ENCODE measurements at regions not wholly inside any gene's neighbourhood (a gene's known extent, or its start where the extent isn't known, plus 50 kb on each side); places are given as distances from the start of the nearest gene placed in this dataset.

DNA sequence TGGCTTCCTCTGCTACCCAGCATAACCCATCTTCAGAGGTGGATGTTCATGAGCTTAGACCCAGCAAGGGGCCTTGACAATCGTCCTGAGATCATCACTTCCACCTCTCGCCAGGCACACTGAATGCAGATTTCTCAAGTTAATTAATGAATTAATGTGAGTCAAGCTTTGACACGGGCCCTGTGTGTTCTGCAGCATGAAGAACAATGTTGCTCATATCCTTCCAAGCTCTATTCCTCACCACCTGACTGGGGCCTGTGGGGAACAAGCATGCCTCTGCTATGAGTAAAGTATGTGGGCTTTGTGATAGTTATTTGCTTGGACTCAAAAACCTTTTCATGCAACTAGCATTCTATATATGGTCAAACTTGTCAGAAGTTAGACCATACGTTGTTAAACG is 122.0 kb downstream of the SEC16B start:
- Histone ChIP-seq H3K4me3 (replicated peaks; ENCODE audit: insufficient read depth, low read length) (no peak overlapping the region), H3K27me3 (ENCODE audit: insufficient read depth, poor library complexity, severe bottlenecking) (peaks cover 4% of the 10 kb centered on the region), H3K27ac (replicated peaks) (no peak overlapping the region)
- no peak for TF ChIP-seq SPI1 (IDR thresholded peaks at IDR 0.05; ENCODE audit: borderline replicate concordance, low read depth)
- TF ChIP-seq GABPA (IDR thresholded peaks at IDR 0.05; ENCODE audit: low read depth), result no peak
- TF ChIP-seq POLR2AphosphoS5 (IDR thresholded peaks at IDR 0.05; ENCODE audit: low read depth), result no peak
- TF ChIP-seq, protein P1, sequence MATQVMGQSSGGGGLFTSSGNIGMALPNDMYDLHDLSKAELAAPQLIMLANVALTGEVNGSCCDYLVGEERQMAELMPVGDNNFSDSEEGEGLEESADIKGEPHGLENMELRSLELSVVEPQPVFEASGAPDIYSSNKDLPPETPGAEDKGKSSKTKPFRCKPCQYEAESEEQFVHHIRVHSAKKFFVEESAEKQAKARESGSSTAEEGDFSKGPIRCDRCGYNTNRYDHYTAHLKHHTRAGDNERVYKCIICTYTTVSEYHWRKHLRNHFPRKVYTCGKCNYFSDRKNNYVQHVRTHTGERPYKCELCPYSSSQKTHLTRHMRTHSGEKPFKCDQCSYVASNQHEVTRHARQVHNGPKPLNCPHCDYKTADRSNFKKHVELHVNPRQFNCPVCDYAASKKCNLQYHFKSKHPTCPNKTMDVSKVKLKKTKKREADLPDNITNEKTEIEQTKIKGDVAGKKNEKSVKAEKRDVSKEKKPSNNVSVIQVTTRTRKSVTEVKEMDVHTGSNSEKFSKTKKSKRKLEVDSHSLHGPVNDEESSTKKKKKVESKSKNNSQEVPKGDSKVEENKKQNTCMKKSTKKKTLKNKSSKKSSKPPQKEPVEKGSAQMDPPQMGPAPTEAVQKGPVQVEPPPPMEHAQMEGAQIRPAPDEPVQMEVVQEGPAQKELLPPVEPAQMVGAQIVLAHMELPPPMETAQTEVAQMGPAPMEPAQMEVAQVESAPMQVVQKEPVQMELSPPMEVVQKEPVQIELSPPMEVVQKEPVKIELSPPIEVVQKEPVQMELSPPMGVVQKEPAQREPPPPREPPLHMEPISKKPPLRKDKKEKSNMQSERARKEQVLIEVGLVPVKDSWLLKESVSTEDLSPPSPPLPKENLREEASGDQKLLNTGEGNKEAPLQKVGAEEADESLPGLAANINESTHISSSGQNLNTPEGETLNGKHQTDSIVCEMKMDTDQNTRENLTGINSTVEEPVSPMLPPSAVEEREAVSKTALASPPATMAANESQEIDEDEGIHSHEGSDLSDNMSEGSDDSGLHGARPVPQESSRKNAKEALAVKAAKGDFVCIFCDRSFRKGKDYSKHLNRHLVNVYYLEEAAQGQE (IDR thresholded peaks at IDR 0.05; ENCODE audit: insufficient replicate concordance, low read depth), result no peak
- TF ChIP-seq, protein P2, sequence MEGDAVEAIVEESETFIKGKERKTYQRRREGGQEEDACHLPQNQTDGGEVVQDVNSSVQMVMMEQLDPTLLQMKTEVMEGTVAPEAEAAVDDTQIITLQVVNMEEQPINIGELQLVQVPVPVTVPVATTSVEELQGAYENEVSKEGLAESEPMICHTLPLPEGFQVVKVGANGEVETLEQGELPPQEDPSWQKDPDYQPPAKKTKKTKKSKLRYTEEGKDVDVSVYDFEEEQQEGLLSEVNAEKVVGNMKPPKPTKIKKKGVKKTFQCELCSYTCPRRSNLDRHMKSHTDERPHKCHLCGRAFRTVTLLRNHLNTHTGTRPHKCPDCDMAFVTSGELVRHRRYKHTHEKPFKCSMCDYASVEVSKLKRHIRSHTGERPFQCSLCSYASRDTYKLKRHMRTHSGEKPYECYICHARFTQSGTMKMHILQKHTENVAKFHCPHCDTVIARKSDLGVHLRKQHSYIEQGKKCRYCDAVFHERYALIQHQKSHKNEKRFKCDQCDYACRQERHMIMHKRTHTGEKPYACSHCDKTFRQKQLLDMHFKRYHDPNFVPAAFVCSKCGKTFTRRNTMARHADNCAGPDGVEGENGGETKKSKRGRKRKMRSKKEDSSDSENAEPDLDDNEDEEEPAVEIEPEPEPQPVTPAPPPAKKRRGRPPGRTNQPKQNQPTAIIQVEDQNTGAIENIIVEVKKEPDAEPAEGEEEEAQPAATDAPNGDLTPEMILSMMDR (IDR thresholded peaks at IDR 0.05; ENCODE audit: insufficient read depth, low read length), result no peak
- no peak for DNase-seq (ENCODE audit: low read depth in 1 of 2, low spot score in 1 of 2)

DNA sequence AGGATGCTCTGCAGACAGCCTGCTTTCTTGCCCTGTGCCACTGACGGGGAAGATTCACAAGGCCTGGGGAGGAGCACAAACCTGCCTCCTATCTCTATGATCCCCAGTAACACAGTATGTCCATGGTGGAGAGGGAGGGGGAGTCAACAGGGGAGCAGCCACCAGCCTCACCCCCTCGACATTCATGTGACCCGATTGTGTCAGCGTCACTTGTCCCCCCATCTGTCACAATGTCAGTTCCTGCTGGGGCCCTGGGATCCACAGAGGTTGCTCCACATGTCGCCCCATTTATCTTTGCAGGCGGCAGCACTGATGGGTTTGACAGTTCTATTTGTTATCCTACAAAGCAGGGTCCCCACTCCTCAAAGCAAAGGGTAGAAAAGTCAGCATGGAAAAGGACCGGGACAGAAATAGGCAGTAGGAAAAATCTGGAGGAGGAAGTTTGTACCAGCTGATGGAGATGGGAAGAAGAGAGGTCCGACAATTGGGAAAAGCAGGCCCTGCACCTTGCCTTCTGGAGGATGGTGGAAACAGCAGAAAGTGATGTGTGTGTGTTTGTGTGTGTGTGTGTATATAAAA is 130.9 kb downstream of the SEC16B start:
- no peak for TF ChIP-seq POLR2AphosphoS5 (IDR thresholded peaks at IDR 0.05; ENCODE audit: low read depth)
- TF ChIP-seq, protein P1 (IDR thresholded peaks at IDR 0.05; ENCODE audit: insufficient replicate concordance, low read depth), result no peak
- TF ChIP-seq, protein P2 (IDR thresholded peaks at IDR 0.05; ENCODE audit: insufficient read depth, low read length), result no peak
- TF ChIP-seq SPI1 (IDR thresholded peaks at IDR 0.05; ENCODE audit: borderline replicate concordance, low read depth), result no peak
- no peak for TF ChIP-seq GABPA (IDR thresholded peaks at IDR 0.05; ENCODE audit: low read depth)
- DNase-seq (ENCODE audit: low read depth in 1 of 2, low spot score in 1 of 2), result no peak
- peaks cover 3% of the 10 kb centered on the region for H3K27me3 ChIP-seq (ENCODE audit: insufficient read depth, poor library complexity, severe bottlenecking)
- no peak overlapping the region for H3K4me3 ChIP-seq (replicated peaks; ENCODE audit: insufficient read depth, low read length)
- H3K27ac ChIP-seq (replicated peaks), result no peak overlapping the region

DNA sequence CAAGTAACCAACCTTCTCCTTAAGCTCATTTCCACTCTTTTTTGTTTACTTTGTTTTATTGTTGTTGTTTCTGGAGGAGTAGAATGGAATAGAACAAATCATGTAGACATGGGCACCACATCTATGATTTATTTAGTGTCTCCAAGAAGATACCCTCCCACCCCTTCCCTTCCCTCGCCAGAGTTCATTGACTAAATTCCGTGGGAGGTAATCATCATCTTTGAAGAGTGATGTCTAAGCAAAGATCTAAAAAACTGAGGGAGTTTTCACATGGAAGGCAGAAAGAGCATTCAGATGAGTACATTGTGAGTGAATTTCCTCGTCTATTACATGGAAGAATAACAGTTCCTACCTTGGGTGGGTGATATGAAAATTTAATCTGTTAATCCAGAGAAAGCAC is 136.2 kb downstream of the SEC16B start:
- TF ChIP-seq GABPA (IDR thresholded peaks at IDR 0.05; ENCODE audit: low read depth), result no peak
- TF ChIP-seq SPI1 (IDR thresholded peaks at IDR 0.05; ENCODE audit: borderline replicate concordance, low read depth), result no peak
- TF ChIP-seq, protein P1 (IDR thresholded peaks at IDR 0.05; ENCODE audit: insufficient replicate concordance, low read depth), result no peak
- TF ChIP-seq, protein P2 (IDR thresholded peaks at IDR 0.05; ENCODE audit: insufficient read depth, low read length), result no peak
- TF ChIP-seq POLR2AphosphoS5 (IDR thresholded peaks at IDR 0.05; ENCODE audit: low read depth), result no peak
- Histone ChIP-seq H3K27me3 (ENCODE audit: insufficient read depth, poor library complexity, severe bottlenecking) (peaks cover 3% of the 10 kb centered on the region), H3K4me3 (replicated peaks; ENCODE audit: insufficient read depth, low read length) (no peak overlapping the region), H3K27ac (replicated peaks) (no peak overlapping the region)
- DNase-seq (ENCODE audit: low read depth in 1 of 2, low spot score in 1 of 2), result no peak
